ENCODE measurements at regions not wholly inside any gene's neighbourhood (a gene's known extent, or its start where the extent isn't known, plus 50 kb on each side); places are given as distances from the start of the nearest gene placed in this dataset.

DNA sequence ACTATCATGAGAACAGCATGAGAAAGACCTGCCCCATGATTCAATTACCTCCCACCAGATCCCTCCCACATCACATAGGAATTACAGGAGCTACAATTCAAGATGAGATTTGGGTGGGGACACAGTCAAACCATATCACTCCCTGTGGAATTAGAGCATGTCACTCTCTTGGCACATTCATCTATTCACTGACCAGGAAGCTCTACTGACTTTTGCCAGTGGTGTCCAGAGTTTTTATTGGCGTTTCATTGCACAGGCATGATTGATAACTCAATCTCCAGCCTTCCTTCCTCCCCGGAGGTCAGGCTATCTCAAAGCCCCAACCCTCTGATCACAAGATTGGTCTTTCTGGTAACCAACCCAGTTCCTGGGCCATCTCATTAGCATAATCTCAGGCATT, 478.9 kb upstream of the NRP1 start:
- Histone ChIP-seq H4K8ac (ENCODE audit: low read length) (no peak overlapping the region), H2BK120ac (ENCODE audit: low read depth, low read length) (no peak overlapping the region), H3K9me3 (ENCODE audit: control insufficient read depth, low read length) (no peaks in the 10 kb centered on the region), H4K91ac (ENCODE audit: low read length) (no peak overlapping the region), H3K4me3 (ENCODE audit: insufficient read depth in 1 of 2, low read depth in 1 of 2, low read length in 2 of 2) (no peak overlapping the region), H3K27me3 (ENCODE audit: control insufficient read depth in 1 of 2, insufficient read depth in 1 of 2, low read length in 2 of 2) (no peaks in the 10 kb centered on the region), H3K4ac (ENCODE audit: low read depth in 1 of 2, low read length in 2 of 2) (no peak overlapping the region), H2BK12ac (ENCODE audit: low read length in 2 of 2) (no peak overlapping the region), H2AK5ac (ENCODE audit: low read length, severe bottlenecking) (no peak overlapping the region), H3K14ac (ENCODE audit: low read length in 2 of 2) (no peak overlapping the region), H3K27ac (ENCODE audit: low read length, poor library complexity, severe bottlenecking) (no peak overlapping the region), H3K9ac (ENCODE audit: low read length) (no peak overlapping the region), H3K18ac (ENCODE audit: low read depth in 1 of 2, low read length in 2 of 2) (no peak overlapping the region), H3K36me3 (ENCODE audit: control insufficient read depth in 1 of 2, insufficient read depth in 2 of 2, low read depth in 1 of 2, low read length in 2 of 2) (no peaks in the 10 kb centered on the region), H3K4me1 (ENCODE audit: control insufficient read depth, insufficient read depth, low read depth, low read length) (no peaks in the 10 kb centered on the region), H2BK5ac (ENCODE audit: low read depth, low read length, poor library complexity, severe bottlenecking) (no peak overlapping the region), H3K23ac (ENCODE audit: low read length in 2 of 2) (no peak overlapping the region), H2AFZ (ENCODE audit: low read depth, low read length) (no peak overlapping the region), H3K79me1 (replicated peaks; ENCODE audit: low read length, poor library complexity, severe bottlenecking) (no peaks in the 10 kb centered on the region), H2BK15ac (ENCODE audit: low read depth, poor library complexity, severe bottlenecking) (no peak overlapping the region), H3K4me2 (ENCODE audit: low read length, poor library complexity, severe bottlenecking) (no peak overlapping the region)
- WGBS, result 91% methylated on average over 2 of the region's 2 CpGs
- no peak for DNase-seq

GRCh38 chr10:33812586-33812985, 478.1 kb upstream of the NRP1 start:
- Histone ChIP-seq H3K14ac (ENCODE audit: low read length in 2 of 2) (no peak overlapping the region), H2BK15ac (ENCODE audit: low read depth, poor library complexity, severe bottlenecking) (no peak overlapping the region), H3K4me2 (ENCODE audit: low read length, poor library complexity, severe bottlenecking) (no peak overlapping the region), H3K4ac (ENCODE audit: low read depth in 1 of 2, low read length in 2 of 2) (no peak overlapping the region), H3K4me3 (ENCODE audit: insufficient read depth in 1 of 2, low read depth in 1 of 2, low read length in 2 of 2) (no peak overlapping the region), H2BK12ac (ENCODE audit: low read length in 2 of 2) (no peak overlapping the region), H3K27me3 (ENCODE audit: control insufficient read depth in 1 of 2, insufficient read depth in 1 of 2, low read length in 2 of 2) (no peaks in the 10 kb centered on the region), H3K79me1 (replicated peaks; ENCODE audit: low read length, poor library complexity, severe bottlenecking) (no peaks in the 10 kb centered on the region), H3K27ac (ENCODE audit: low read length, poor library complexity, severe bottlenecking) (no peak overlapping the region), H3K9ac (ENCODE audit: low read length) (no peak overlapping the region), H3K9me3 (ENCODE audit: control insufficient read depth, low read length) (no peaks in the 10 kb centered on the region), H4K8ac (ENCODE audit: low read length) (no peak overlapping the region), H3K18ac (ENCODE audit: low read depth in 1 of 2, low read length in 2 of 2) (no peak overlapping the region), H3K23ac (ENCODE audit: low read length in 2 of 2) (no peak overlapping the region), H2BK120ac (ENCODE audit: low read depth, low read length) (no peak overlapping the region), H4K91ac (ENCODE audit: low read length) (no peak overlapping the region), H2BK5ac (ENCODE audit: low read depth, low read length, poor library complexity, severe bottlenecking) (no peak overlapping the region), H2AFZ (ENCODE audit: low read depth, low read length) (no peak overlapping the region), H2AK5ac (ENCODE audit: low read length, severe bottlenecking) (no peak overlapping the region), H3K36me3 (ENCODE audit: control insufficient read depth in 1 of 2, insufficient read depth in 2 of 2, low read depth in 1 of 2, low read length in 2 of 2) (no peaks in the 10 kb centered on the region), H3K4me1 (ENCODE audit: control insufficient read depth, insufficient read depth, low read depth, low read length) (no peaks in the 10 kb centered on the region)
- DNase-seq, result no peak
- WGBS, result 94% methylated on average over 2 of the region's 2 CpGs

DNA sequence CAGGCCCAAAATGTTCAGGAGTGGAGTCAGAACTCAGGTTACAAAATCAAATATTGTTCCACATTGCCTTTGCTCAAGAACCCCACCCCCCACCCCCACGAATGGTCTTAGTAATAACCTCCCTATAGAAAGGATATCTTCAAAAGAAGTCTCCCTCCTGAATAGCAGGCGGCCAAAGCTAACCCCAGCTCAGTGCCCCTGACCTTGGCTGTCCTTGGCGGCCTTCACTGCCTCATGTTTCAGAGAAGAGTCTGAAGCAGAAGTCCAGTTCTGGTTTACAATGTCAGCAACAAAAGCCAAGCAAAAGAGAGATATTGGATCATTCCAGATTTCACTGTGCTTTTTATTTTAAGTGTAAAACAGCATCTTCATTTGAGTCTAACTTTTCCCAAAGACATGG, 476.5 kb upstream of the NRP1 start:
- H3K79me1 ChIP-seq (replicated peaks; ENCODE audit: low read length, poor library complexity, severe bottlenecking), result no peaks in the 10 kb centered on the region
- no peak overlapping the region for H3K27ac ChIP-seq (ENCODE audit: low read length, poor library complexity, severe bottlenecking)
- H4K91ac ChIP-seq (ENCODE audit: low read length), result no peak overlapping the region
- H4K8ac ChIP-seq (ENCODE audit: low read length), result no peak overlapping the region
- H3K27me3 ChIP-seq (ENCODE audit: control insufficient read depth in 1 of 2, insufficient read depth in 1 of 2, low read length in 2 of 2), result no peaks in the 10 kb centered on the region
- no peak overlapping the region for H2AFZ ChIP-seq (ENCODE audit: low read depth, low read length)
- WGBS, result 96% methylated on average over 3 of the region's 3 CpGs
- H3K23ac ChIP-seq (ENCODE audit: low read length in 2 of 2), result no peak overlapping the region
- H3K14ac ChIP-seq (ENCODE audit: low read length in 2 of 2), result no peak overlapping the region
- H3K4me2 ChIP-seq (ENCODE audit: low read length, poor library complexity, severe bottlenecking), result no peak overlapping the region
- H3K18ac ChIP-seq (ENCODE audit: low read depth in 1 of 2, low read length in 2 of 2), result no peak overlapping the region
- H3K4me3 ChIP-seq (ENCODE audit: insufficient read depth in 1 of 2, low read depth in 1 of 2, low read length in 2 of 2), result no peak overlapping the region
- H2BK120ac ChIP-seq (ENCODE audit: low read depth, low read length), result no peak overlapping the region
- no peak overlapping the region for H3K9ac ChIP-seq (ENCODE audit: low read length)
- no peak overlapping the region for H2BK5ac ChIP-seq (ENCODE audit: low read depth, low read length, poor library complexity, severe bottlenecking)
- no peak overlapping the region for H2BK15ac ChIP-seq (ENCODE audit: low read depth, poor library complexity, severe bottlenecking)
- no peak overlapping the region for H2BK12ac ChIP-seq (ENCODE audit: low read length in 2 of 2)
- H2AK5ac ChIP-seq (ENCODE audit: low read length, severe bottlenecking), result no peak overlapping the region
- no peaks in the 10 kb centered on the region for H3K36me3 ChIP-seq (ENCODE audit: control insufficient read depth in 1 of 2, insufficient read depth in 2 of 2, low read depth in 1 of 2, low read length in 2 of 2)
- H3K4me1 ChIP-seq (ENCODE audit: control insufficient read depth, insufficient read depth, low read depth, low read length), result no peaks in the 10 kb centered on the region
- no peaks in the 10 kb centered on the region for H3K9me3 ChIP-seq (ENCODE audit: control insufficient read depth, low read length)
- no peak overlapping the region for H3K4ac ChIP-seq (ENCODE audit: low read depth in 1 of 2, low read length in 2 of 2)
- no peak for DNase-seq

- no peak overlapping the region for H3K9ac ChIP-seq (ENCODE audit: low read length)
- no peak overlapping the region for H3K4ac ChIP-seq (ENCODE audit: low read depth in 1 of 2, low read length in 2 of 2)
- no peak overlapping the region for H2BK5ac ChIP-seq (ENCODE audit: low read depth, low read length, poor library complexity, severe bottlenecking)
- no peak overlapping the region for H2BK120ac ChIP-seq (ENCODE audit: low read depth, low read length)
- H2AFZ ChIP-seq (ENCODE audit: low read depth, low read length), result no peak overlapping the region
- no peak overlapping the region for H2AK5ac ChIP-seq (ENCODE audit: low read length, severe bottlenecking)
- no peak overlapping the region for H3K18ac ChIP-seq (ENCODE audit: low read depth in 1 of 2, low read length in 2 of 2)
- no peaks in the 10 kb centered on the region for H3K36me3 ChIP-seq (ENCODE audit: control insufficient read depth in 1 of 2, insufficient read depth in 2 of 2, low read depth in 1 of 2, low read length in 2 of 2)
- H3K27ac ChIP-seq (ENCODE audit: low read length, poor library complexity, severe bottlenecking), result no peak overlapping the region
- no peak overlapping the region for H4K91ac ChIP-seq (ENCODE audit: low read length)
- H3K14ac ChIP-seq (ENCODE audit: low read length in 2 of 2), result no peak overlapping the region
- no peaks in the 10 kb centered on the region for H3K4me1 ChIP-seq (ENCODE audit: control insufficient read depth, insufficient read depth, low read depth, low read length)
- no peaks in the 10 kb centered on the region for H3K9me3 ChIP-seq (ENCODE audit: control insufficient read depth, low read length)
- no peak overlapping the region for H2BK12ac ChIP-seq (ENCODE audit: low read length in 2 of 2)
- no peak overlapping the region for H4K8ac ChIP-seq (ENCODE audit: low read length)
- H3K79me1 ChIP-seq (replicated peaks; ENCODE audit: low read length, poor library complexity, severe bottlenecking), result no peaks in the 10 kb centered on the region
- no peaks in the 10 kb centered on the region for H3K27me3 ChIP-seq (ENCODE audit: control insufficient read depth in 1 of 2, insufficient read depth in 1 of 2, low read length in 2 of 2)
- DNase-seq, result no peak
- H3K4me2 ChIP-seq (ENCODE audit: low read length, poor library complexity, severe bottlenecking), result no peak overlapping the region
- no peak overlapping the region for H3K23ac ChIP-seq (ENCODE audit: low read length in 2 of 2)
- H3K4me3 ChIP-seq (ENCODE audit: insufficient read depth in 1 of 2, low read depth in 1 of 2, low read length in 2 of 2), result no peak overlapping the region
- H2BK15ac ChIP-seq (ENCODE audit: low read depth, poor library complexity, severe bottlenecking), result no peak overlapping the region
- WGBS, result 100% methylated on average over 3 of the region's 3 CpGs
These were observed 475.3 kb upstream of the NRP1 start for GRCh38 chr10:33809732-33810131.

All from mesenchymal stem cell (in vitro differentiated cells and primary cell).